Heart left ventricle (tissue), 16 donors: ENCODE measurements at regions not wholly inside any gene's neighbourhood (a gene's known extent, or its start where the extent isn't known, plus 50 kb on each side); places are given as distances from the start of the nearest gene placed in this dataset.

Experiments
- ATAC-seq, 4 donors: fragments of 200-7000 bp; cut with Tn5 transposase; one replicate each; pipeline ENCODE4 v1.9.1; 2020 to 2022; ENCODE audit warnings: moderate library complexity in 4 of 4, mild to moderate bottlenecking in 3 of 4, moderate number of reproducible peaks in 1 of 4
- DNase-seq, 5 donors: peaks; one replicate each; pipeline ENCODE4 v3.0.0-alpha.2; 2020
- H3K27ac ChIP-seq, 12 donors: fragments of 200-600 bp; sonication (generic) in 4 of 12; one replicate each; pipeline versions ENCODE4 v1.5.0 to v1.8.0; 2016 to 2022; ENCODE audit warnings: mild to moderate bottlenecking in 2 of 12
- H3K27me3 ChIP-seq, 9 donors: fragments of 200-600 bp; sonication (generic) in 2 of 9; one replicate each; pipeline versions ENCODE4 v1.5.1 to v1.8.0; 2016 to 2022; ENCODE audit warnings: mild to moderate bottlenecking in 3 of 9
- H3K36me3 ChIP-seq, 9 donors: fragments of 200-600 bp; sonication (generic) in 2 of 9; one replicate each; pipeline versions ENCODE4 v1.5.0 to v1.8.0; 2018 to 2022; ENCODE audit warnings: mild to moderate bottlenecking in 2 of 9
- H3K4me1 ChIP-seq, 12 donors: fragments of 200-600 bp; sonication (generic) in 4 of 12; one replicate each; pipeline versions ENCODE4 v1.5.0 to v1.8.0; 2016 to 2022; ENCODE audit warnings: mild to moderate bottlenecking in 3 of 12
- H3K4me3 ChIP-seq, 12 donors: fragments of 200-600 bp; sonication (generic) in 4 of 12; one replicate each; pipeline versions ENCODE4 v1.5.0 to v1.8.0; 2017 to 2022; ENCODE audit warnings: mild to moderate bottlenecking in 9 of 12, moderate library complexity in 4 of 12
- H3K9me3 ChIP-seq, 12 donors: fragments of 200-600 bp; sonication (generic) in 4 of 12; one replicate each; pipeline versions ENCODE4 v1.5.0 to v1.8.0; 2016 to 2022; ENCODE audit warnings: mild to moderate bottlenecking in 1 of 12
- POLR2A ChIP-seq, 2 donors: fragments of 450-650 bp; IDR thresholded peaks; one replicate each; pipeline ENCODE4 v1.6.1; 2017; ENCODE audit warnings: antibody characterized with exemption in 2 of 2, mild to moderate bottlenecking in 2 of 2, moderate library complexity in 2 of 2
- WGBS, 4 donors: extraction: QIAGEN DNeasy Blood & Tissue Kit in 2 of 4; methylation state at CpG; one replicate each; pipeline versions ENCODE4 v1.1.5 to v1.1.7; 2013 to 2018; 5-methylcytosine and 5-hydroxymethylcytosine counted together
- intact Hi-C, 10 donors: fragments of 100-400 bp; cut with DNase I; formaldehyde crosslinking; loops; one replicate each; pipeline versions ENCODE4 v1.11.1 to v1.14.2; 2022
- TF ChIP-seq, protein P1 (sequence below), 12 donors: fragments of 200-600 bp; sonication (generic) in 4 of 12; IDR thresholded peaks; one replicate each; pipeline versions ENCODE4 v1.5.0 to v1.8.0; 2018 to 2022; ENCODE audit warnings: antibody characterized with exemption in 12 of 12, mild to moderate bottlenecking in 5 of 12
- donor health status: ischemic (EF 13 %, LVEDD 7.1; RV severe dilation, severe dysfunction).
- donor health status: healthy with polysubstance abuse.
- donor health status: DM: no; HTN: yes; CAD: no.
- donor health status: DM: no; HTN: no; CAD: no.
- donor health status: ischemic (EF 25% LVEDD 6.9; RV normal size, moderate dysfunction).
- donor health status: ischemic (EF 25% LVEDD 5.7; RV mildly dilated, moderate dysfunction).
- donor health status: healthy.
- donor health status: DM: yes; HTN: yes; CAD: no.
- donor health status: ischemic (EF 35%, LVEDD 5.7; RV mildly dilated, moderate dysfunction).
- donor health status: nonischemic (EF 11% LVEDD 7.7; RV severe dilation, severe dysfunction).
- donor health status: DM: yes; HTN: yes; CAD: no.
- donor health status: PGD.
- donor health status: ischemic (EF 29% LVEDD 5.4; RV normal size, mild dysfunction).
- donor health status: nonischemic (EF 23%, LVEDD 6.1; RV moderate dilation, normal function).

DNA sequence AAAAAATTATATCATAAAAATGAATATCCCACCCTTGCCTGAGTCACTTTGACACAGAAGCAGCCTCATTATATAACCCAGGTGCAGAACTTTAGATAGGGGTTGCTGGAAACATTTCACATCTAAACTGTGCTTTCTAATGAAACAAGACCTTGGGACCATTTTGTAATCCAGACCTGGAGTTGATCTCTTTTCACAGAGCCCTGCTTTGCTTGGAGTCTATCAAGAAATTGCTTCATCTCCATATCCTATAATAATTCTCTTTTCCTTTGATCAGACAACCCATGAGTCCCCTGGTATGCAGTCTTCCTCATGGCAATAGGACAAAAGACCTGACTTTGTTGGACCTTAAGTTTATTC lies 76.3 kb downstream of the HSD17B6 start:
- Histone ChIP-seq H3K4me3 (no peak overlapping the region), H3K9me3 (no peaks in the 10 kb centered on the region), H3K27ac (peak overlapping the region in 1 of 12 donors; percentile 58), H3K4me1 (peaks cover 0 to 30% (median 6%) of the 10 kb centered on the region in 12 donors), H3K36me3 (no peaks in the 10 kb centered on the region), H3K27me3 (no peaks in the 10 kb centered on the region)
- TF ChIP-seq, protein P1, sequence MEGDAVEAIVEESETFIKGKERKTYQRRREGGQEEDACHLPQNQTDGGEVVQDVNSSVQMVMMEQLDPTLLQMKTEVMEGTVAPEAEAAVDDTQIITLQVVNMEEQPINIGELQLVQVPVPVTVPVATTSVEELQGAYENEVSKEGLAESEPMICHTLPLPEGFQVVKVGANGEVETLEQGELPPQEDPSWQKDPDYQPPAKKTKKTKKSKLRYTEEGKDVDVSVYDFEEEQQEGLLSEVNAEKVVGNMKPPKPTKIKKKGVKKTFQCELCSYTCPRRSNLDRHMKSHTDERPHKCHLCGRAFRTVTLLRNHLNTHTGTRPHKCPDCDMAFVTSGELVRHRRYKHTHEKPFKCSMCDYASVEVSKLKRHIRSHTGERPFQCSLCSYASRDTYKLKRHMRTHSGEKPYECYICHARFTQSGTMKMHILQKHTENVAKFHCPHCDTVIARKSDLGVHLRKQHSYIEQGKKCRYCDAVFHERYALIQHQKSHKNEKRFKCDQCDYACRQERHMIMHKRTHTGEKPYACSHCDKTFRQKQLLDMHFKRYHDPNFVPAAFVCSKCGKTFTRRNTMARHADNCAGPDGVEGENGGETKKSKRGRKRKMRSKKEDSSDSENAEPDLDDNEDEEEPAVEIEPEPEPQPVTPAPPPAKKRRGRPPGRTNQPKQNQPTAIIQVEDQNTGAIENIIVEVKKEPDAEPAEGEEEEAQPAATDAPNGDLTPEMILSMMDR (IDR thresholded peaks at IDR 0.05) = no peak
- no peak for TF ChIP-seq POLR2A (IDR thresholded peaks at IDR 0.05)
- ATAC-seq (no peak), DNase-seq (no peak)
- intact Hi-C loops = loop anchor here in 2 of 10 donors (2.0 to 5.0 kb wide), 2 partner anchors 147 to 148 kb away; no protein-coding TSS in a partner anchor

DNA sequence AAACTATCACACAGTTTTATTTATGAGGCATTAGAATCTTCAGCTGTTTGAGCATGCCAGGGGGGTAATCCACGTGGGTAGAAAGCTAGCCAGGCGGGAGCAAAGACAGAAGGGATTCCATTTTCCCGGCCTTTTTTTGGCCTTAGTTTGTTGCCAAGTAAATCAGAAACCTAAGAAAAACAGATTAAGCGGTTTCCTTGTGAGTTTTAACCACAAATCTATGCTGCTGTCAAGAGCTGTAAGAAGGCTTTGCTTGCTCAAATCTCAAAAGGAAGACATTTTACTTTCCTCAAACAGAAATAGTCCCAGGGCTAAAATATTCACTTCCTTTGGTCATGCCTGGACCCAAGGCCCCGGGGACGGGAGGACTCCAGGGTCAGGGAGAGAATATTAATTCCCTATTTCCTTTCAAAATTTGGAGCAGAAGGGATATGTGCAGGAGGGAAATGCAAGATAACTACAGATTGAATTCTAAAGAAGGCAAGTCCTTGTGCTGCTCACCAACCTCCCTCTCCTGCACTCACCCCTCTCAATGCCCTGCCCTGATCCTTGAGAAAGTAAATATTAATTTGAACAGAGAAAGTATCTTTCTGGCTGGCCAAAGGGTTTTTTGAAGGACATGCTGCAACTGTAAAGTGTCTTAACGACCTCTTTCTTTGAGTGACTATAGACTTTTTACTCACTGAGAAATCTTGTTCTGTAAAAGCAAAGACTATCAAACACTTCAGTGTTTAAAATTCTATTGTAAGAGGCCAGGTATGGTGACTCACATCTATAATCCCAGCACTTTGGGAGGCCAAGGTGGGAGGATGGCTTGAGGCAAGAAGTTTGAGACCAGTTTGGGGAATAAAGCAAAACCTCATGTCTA lies 75.7 kb downstream of the HSD17B6 start:
- H3K4me3 ChIP-seq = no peak overlapping the region
- TF ChIP-seq POLR2A (IDR thresholded peaks at IDR 0.05) = no peak
- intact Hi-C loops = loop anchor here in 2 of 10 donors (2.0 to 5.0 kb wide), 2 partner anchors 148 kb away; no protein-coding TSS in a partner anchor
- H3K36me3 ChIP-seq = no peaks in the 10 kb centered on the region
- H3K27me3 ChIP-seq = no peaks in the 10 kb centered on the region
- WGBS, 4 donors = 43 to 60% (median 54%) methylated on average over 7 of the region's 7 CpGs
- DNase-seq = no peak
- H3K9me3 ChIP-seq = no peaks in the 10 kb centered on the region
- no peak for ATAC-seq
- H3K4me1 ChIP-seq = peaks cover 0 to 30% (median 6%) of the 10 kb centered on the region in 12 donors
- peak overlapping the region in 4 of 12 donors; percentile 6 to 58 (median 36) for H3K27ac ChIP-seq
